Fibroblast of mammary gland (primary cell): ENCODE measurements at regions not wholly inside any gene's neighbourhood (a gene's known extent, or its start where the extent isn't known, plus 50 kb on each side); places are given as distances from the start of the nearest gene placed in this dataset.

ENCODE experiments used
- DNase-seq: peaks from one replicate; pipeline ENCODE4 v3.0.0-alpha.2; 2010; ENCODE audit warnings: low read depth
- H3K4me3 ChIP-seq: 2 replicates; pipeline ENCODE4 v1.5.1; 2011; ENCODE audit warnings: low read depth, mild to moderate bottlenecking, low read length, moderate library complexity; ENCODE audit not compliant: control insufficient read depth
- TF ChIP-seq, protein P1 (sequence below): conservative IDR thresholded peaks from 2 replicates; pipeline ENCODE4 v1.5.1; 2011; ENCODE audit warnings: low read depth, low read length, inconsistent platforms; ENCODE audit not compliant: control insufficient read depth, insufficient read depth

DNA sequence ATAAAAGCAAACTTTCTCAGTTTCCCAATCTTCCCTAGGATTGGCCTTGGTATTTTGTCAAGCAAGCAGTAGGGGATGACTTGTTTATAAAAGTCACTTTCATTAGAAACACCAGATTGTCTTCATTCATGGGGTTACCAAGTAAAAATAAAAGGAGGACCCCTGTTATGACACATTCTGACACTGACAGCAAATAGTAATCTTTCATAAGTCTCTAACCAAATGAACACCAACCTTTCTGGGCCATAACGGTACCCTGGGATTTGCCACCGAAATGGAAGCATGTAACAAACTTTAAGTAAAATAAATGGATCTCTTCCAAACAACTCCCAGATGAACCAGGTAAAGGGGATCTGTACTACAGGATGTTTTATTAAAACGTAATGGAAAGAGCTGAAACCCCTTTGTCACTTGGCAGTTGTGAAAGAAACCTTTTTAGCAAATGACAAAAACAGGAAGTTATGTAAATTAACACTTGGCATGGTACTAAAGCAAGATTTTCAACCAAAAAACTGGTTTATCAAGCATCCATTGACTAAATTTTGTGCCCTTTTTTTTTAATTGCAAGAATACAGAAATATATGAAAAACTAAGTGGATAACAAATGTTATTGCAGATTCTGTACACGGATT, 335.6 kb downstream of the RBM26 start:
- TF ChIP-seq, protein P1, sequence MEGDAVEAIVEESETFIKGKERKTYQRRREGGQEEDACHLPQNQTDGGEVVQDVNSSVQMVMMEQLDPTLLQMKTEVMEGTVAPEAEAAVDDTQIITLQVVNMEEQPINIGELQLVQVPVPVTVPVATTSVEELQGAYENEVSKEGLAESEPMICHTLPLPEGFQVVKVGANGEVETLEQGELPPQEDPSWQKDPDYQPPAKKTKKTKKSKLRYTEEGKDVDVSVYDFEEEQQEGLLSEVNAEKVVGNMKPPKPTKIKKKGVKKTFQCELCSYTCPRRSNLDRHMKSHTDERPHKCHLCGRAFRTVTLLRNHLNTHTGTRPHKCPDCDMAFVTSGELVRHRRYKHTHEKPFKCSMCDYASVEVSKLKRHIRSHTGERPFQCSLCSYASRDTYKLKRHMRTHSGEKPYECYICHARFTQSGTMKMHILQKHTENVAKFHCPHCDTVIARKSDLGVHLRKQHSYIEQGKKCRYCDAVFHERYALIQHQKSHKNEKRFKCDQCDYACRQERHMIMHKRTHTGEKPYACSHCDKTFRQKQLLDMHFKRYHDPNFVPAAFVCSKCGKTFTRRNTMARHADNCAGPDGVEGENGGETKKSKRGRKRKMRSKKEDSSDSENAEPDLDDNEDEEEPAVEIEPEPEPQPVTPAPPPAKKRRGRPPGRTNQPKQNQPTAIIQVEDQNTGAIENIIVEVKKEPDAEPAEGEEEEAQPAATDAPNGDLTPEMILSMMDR: no peak
- no peak for DNase-seq
- H3K4me3 ChIP-seq: no peak overlapping the region

DNA sequence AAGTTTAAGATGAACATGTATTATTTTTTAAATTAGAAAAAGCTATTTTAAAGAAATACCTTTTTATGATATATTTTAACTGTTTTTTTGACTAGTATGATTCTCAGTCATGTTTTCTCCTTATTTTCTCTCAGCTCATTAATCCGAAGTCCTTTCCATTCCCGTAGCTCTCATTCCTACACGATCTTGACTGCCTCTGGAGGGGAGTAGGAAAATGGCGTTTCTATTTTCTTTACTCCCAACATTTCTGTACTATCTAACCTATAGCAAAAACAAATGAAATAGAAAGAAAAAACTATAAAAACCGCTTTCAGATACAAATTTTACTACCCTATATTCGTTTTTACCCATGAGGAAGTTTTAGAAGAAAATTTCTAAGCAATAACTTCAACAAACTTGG, 343.8 kb downstream of the RBM26 start:
- no peak for DNase-seq
- no peak overlapping the region for H3K4me3 ChIP-seq
- TF ChIP-seq, protein P1: no peak

DNA sequence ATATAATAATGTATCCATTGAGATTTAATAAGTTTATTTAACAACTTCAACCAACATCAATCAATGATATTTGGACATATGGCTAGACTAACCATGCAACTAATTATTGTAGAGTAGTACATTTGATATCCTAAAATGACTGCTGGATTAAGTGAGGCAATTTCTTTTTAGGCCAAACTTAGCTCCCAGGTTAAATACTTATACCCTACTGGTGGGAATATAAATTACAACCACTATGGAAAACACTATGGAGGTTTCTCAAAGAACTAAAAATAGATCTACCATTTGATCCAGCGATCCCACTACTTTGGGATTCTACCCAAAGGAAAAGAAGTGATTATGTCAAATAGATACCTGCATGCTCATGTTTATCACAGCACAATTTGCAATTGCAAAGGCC, 345.8 kb downstream of the RBM26 start:
- TF ChIP-seq, protein P1: no peak
- H3K4me3 ChIP-seq: no peak overlapping the region
- no peak for DNase-seq

DNA sequence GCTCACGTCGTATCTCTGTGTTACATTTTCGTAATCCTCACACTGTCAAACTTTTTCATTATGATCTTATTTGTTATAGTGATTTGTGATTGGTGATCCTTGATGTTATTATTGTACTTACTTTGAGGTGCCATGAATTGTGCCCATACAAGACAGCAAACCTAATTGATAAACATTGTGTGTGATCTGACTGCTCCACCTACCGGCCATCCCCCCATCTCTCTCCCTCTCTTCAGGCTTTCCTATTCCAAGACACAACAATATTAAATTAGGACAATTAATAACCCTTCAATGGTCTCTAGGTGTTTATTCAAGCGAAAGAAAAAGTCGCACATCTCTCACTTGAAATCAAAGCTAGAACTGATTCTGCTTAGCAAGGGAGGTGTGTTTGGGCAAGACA, 349.3 kb downstream of the RBM26 start:
- no peak overlapping the region for H3K4me3 ChIP-seq
- no peak for DNase-seq
- TF ChIP-seq, protein P1: no peak

DNA sequence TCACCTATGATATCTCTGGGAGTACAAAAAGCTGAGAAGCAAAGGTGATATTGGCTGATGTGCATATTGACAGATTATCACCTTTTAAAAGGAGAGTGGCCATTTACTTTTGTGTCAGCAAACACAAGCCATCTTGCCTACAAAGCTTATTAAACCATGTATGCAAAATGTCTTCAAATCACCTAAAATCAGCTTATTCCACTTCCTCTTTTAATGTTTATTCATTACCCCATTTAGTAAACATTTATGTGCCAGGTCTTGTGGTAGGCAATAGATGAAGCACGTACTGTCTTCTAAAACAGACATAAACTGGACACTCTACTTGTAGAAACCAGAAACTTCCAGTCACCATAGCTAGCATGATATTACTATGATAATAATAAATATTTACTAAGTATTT, 354.6 kb downstream of the RBM26 start:
- TF ChIP-seq, protein P1: no peak

DNA sequence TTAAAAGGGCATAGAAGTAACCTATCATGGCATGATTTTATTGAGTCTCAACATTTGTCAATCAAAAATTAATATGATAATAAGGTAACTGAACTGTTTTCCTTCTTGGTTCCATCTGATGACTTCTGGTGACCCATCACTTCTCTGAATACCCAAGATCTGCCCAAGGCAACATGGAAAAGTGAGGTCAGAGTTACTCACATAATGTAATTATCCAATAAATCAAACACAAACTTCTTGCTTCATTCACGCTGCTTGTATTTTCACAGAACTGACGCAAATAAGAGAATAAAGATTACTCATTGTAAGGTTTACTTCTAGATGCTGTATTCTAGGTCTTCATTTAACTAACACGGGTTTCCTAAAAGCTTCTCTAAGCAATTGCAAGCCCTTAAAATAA, 361.6 kb downstream of the RBM26 start:
- TF ChIP-seq, protein P1: no peak
- H3K4me3 ChIP-seq: no peak overlapping the region
- no peak for DNase-seq

More for the DNA sequence above, 354.6 kb downstream of the RBM26 start:
- no peak overlapping the region for H3K4me3 ChIP-seq
- DNase-seq: no peak

DNA sequence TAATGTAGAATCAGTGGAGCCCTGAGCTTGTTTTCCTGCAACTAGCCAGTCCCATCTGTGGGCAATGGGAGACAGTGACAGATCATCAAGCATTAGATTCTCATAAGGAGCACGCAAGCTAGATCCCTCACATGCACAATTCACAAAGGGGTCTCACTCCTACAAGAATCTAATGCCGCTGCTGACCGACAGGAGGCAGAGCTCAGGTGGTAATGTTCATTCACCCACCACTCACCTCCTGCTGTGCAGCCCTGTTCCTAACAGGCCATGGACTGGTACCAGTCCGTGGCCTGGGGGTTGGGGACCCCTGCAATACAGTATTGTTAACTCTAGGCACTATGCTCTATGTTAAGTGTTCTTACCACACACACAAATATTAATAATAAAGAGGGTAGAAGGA, 362.8 kb downstream of the RBM26 start:
- no peak for DNase-seq
- no peak overlapping the region for H3K4me3 ChIP-seq
- TF ChIP-seq, protein P1: no peak
